C1 segment of cervical spinal cord (tissue), 14 donors: ENCODE measurements at regions not wholly inside any gene's neighbourhood (a gene's known extent, or its start where the extent isn't known, plus 50 kb on each side); places are given as distances from the start of the nearest gene placed in this dataset.

ENCODE experiments used
- DNase-seq, 14 donors: peaks; one replicate each; lab custom pipeline; 2025; lab: John Stamatoyannopoulos, UW

GRCh38 chr3:128569756-128570155 lies 76.8 kb upstream of the GATA2 start:
- no peak for DNase-seq

DNA sequence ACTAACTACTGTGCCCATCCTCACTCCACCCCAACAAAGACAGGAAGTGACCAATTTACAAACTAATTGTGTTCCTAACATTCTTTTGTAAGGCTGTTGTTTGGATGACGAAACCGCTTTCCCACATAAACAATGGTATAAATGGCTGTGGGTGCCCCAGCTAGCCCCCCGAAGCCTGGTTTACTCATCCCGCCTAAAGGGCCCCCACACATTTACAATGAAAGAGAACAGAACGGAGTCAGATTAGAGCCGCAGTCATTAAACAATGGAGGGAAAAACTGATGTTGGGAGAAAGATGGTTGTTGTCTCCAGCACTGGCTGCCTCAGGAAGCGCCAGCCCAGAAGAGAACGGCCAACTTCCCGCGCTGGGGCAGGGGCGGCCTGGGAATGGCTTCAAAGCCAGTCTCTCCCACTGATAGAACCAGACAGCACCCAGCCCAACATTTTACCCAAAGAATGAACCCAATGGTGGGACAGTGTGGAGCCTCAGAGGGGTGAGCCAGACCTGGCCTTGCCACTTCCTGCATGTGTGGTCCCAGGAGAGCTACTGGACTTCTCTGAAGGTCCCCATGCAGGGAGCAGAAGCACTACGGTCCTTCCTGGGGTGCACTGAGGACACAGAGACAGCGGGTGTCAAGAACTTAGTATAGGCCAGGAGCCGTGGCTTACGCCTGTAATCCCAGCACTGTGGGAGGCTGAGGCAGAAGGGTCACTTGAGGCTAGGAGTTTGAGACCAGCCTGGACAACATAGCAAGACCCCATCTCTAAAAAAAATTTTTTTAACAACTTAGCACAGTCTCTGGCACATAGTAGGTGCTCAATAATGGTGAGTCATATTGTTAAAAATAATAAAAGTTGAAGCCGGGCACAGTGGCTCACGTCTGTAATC lies 75.8 kb upstream of the GATA2 start:
- no peak for DNase-seq

DNA sequence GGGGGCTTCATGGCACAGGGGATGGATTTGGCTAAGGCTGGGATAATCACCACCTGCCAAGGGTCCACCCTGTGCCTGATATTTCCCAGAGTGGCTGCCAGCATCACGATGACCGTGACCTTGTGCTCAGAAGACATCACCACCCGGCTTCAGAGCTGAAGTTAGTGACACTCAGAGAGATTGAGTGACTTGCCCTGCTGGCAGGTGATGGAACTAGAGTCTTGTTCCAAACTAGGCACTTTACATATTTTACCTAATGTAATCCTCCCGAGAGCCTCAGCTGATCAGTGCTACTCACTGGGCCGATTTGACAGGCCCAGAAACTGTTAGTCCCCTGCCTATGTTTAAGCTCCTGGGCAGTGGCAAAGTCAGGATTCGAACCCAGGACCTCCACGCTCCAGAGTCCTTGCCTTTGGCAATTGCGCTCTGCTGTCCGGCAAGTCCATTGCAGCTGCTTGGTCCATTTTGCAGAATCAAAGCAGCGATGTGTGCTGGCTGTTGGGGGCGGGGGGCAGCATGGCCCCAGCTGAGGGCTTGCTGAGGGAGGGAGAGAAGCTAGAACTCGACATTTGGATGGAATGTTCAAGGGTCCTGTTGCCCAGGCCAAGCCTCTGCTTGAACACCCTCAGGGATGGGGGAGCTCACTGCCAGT lies 74.8 kb upstream of the GATA2 start:
- no peak for DNase-seq

GRCh38 chr3:128567141-128567540 lies 74.1 kb upstream of the GATA2 start:
- no peak for DNase-seq

DNA sequence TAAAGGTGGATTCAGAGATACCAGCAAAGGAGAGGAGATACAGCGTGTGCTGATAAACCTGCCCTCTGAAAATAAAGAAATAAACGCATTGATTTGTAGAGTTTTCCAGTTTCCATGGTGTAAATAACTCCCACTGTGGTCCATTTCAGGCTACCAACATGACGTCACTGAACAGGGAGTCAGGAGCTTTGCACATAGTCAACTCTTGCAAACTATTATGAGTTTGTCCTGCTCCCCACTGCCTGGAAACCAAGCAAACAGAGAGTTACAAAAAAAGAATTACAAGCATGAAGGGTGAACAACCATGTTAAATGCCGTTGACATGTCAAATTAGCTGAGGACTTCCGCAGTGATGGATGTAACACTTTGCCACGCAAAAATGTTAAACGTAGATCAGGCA lies 70.4 kb upstream of the GATA2 start:
- DNase-seq = no peak

DNA sequence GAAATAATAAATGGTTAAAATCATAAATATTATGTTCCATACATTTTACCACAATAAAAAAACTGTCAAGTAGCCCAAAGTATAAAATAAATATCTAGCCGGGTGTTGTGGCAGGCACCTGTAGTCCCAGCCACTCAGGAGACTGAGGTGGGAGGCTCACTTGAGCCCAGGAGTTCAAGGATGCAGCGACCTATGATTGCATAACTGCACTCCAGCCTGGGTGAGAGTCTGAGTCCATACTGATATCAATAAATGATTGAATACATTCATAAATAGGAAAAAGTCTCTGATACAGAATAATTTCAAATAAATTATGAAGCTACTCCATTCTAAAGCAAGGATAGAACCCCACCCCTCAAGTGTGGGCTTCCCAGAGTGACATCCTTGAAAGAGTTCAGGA lies 68.5 kb upstream of the GATA2 start:
- DNase-seq = no peak

DNA sequence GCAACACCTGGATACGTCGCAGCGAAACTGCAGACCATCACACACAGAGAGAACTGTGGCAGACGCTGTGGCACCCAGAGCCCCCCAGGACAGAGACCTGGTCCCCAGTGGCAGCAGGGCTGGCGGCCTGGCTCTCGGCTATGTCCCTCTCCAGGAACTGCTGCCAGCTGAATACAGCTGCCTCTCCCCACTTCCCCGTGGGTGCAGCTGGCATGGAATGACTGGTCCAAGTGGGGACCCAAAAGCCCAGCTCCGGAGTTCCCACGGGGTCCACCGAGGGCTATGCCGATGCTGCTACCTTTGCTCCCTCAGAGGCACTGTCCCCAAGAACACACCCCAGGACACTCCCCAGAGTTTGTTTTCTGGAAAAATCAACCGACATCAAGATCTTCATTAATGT lies 67.8 kb upstream of the GATA2 start:
- no peak for DNase-seq

- DNase-seq = no peak
Observed at GRCh38 chr3:128559486-128560225, 66.7 kb upstream of the GATA2 start.

DNA sequence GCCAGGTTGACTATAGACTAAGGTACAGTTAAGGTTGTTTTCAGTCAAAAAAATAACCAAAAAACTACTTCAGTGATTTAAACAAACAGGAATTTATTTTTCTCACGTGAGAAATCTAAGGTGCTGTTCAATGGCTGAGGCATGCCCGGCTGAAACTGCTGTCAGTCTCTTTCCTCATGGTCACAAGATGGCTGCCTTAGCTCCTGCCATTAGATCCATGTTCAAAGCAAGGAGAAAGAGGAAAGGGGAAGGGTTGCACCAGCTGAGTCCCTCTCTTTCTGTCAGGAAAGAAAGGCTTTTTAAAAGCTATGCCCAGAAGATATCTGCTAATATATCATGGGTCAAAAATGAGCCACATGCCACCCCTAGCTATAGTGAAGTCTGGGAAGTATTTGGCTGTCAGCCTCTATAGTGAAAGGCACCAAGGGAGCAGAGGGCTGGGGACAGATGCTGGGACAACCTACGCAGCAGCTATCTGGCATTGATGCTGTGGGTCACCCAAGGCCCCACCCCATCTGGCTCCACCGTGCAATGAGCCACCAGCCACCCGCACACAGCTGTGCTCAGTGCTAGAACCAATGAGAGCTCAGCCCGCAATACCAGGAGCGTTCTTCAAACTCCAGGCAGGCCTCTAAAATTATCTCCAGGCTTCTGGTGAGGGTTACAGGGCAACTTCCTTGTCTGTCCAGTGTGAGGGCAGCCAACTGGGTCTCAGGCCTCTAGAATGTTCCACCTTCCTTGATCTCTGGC lies 64.7 kb upstream of the GATA2 start:
- DNase-seq = no peak

DNA sequence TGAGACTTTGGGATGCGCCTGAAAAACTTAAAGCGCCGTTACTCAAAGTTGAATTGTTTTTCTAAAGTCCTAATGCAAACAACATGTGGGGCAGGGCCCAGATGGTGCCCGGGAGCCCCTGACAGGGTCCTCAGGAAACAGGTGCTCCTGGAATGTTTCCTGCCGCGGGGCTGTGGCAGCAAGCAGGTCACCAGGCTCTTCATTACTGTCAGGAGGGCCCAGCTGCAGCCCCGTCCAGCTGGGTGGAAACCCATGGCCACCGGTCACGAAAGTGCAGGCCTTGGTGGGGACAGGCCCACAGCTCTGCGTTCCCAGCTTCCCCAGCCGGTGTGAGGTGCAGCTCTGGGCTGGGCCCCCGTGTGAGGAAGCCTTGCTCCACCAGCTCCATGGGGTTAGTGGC lies 63.9 kb upstream of the GATA2 start:
- no peak for DNase-seq

- no peak for DNase-seq
Observed at GRCh38 chr3:128556384-128556783, 63.4 kb upstream of the GATA2 start.

DNA sequence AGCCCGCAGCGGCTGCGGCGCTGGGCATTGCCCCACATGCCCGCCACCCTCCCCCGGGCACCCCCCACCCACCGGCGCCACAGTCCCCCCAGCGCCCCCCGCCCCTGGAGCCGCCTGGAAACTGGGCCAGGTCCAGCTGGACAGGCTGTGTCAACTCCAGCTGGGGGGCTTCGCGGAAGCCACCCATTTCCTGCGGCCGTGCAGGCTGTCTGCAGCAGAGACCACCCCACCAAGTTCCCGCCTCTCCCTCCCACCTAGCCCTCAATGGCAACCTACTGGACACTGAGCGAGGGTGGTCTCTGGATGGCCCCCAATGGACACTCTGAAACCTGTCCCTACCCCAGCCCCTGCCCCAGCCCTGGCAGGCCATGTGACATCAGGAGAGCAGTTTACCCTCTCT lies 62.8 kb upstream of the GATA2 start:
- DNase-seq = no peak

DNA sequence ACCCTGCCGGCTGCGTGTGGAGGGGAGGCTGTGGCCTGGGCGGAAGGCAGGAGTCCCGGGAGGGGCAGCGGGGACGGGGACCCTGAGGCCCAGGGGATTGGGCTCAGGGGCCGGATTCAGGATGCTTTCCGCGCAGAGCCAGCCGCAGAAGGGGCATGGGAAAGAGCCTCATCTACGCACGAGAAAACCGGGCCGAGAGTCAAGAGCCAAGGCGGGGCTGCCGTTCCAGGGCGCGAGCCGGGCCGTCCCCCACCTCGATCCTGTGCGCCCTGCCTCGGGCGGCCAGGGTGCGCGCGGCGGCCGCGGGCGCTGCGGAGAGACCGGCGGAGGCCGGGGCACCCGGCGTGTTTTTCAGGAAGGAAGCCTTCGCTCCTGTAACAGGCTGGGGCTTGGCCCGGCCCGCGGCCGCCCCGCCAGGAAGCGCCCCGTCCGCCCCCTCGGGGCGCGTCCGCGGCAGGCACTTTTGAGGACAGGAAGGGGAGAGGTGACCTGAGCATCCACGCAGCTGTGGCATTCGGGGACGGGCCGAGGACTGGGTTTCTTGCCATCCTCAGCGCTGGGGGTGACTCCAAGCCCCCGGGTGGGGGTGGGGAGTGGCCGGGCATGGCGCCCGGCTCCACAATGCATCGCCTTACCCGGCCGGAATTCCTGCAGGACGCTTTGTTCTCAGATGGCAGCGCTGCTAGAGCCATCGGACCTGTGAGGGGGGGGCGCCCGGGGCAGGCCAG lies 62.3 kb upstream of the GATA2 start:
- no peak for DNase-seq

- DNase-seq = no peak
Observed at GRCh38 chr3:128554465-128555097, 61.6 kb upstream of the GATA2 start.

- DNase-seq = no peak
Observed at GRCh38 chr3:128554100-128554464, 61.1 kb upstream of the GATA2 start.

- no peak for DNase-seq
Observed at GRCh38 chr3:128553560-128553959, 60.6 kb upstream of the GATA2 start.

DNA sequence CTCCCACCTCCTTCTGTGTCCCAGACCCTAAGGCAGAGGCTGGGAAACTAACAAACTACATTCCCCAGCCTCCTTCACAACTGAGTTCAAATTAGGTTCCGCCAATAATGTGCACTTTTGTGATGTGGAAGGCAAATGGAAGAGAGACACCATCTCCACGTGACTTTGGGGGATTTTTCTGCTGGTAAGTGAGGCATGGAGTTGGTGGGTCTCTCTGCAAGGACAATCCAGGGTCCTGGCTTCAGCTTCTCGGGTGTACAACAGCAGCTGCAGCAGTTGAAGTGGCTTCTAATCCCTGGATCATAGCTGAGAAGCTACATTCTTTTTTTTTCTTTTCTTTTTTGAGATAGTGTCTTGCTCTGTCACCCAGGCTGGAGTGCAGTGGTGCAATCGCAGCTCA lies 58.9 kb upstream of the GATA2 start:
- no peak for DNase-seq

DNA sequence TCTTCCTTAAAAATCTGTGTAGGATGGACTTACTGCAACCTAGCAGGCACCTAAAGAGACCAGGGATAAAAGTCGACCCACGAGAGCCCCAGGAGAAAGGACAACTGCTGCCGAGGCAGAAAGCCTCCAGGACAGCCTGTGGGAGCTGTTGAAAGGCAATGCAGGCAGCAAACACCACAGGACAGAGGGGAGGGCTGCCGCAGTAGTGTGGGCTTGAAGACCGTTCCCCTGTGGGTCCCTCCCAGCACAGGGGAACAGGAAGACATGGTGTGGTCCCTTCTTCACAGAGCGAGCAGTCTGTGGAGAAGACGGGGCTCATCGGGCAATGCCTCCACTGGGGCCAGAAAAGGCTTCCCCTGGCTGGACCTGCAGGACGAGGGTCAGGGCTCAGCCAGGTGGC lies 58.5 kb upstream of the GATA2 start:
- DNase-seq = no peak

GRCh38 chr3:128550471-128551126 lies 57.6 kb upstream of the GATA2 start:
- DNase-seq = no peak

GRCh38 chr3:128550113-128550440 lies 57.1 kb upstream of the GATA2 start:
- DNase-seq = no peak
